ENCODE measurements at regions not wholly inside any gene's neighbourhood (a gene's known extent, or its start where the extent isn't known, plus 50 kb on each side); places are given as distances from the start of the nearest gene placed in this dataset.

DNA sequence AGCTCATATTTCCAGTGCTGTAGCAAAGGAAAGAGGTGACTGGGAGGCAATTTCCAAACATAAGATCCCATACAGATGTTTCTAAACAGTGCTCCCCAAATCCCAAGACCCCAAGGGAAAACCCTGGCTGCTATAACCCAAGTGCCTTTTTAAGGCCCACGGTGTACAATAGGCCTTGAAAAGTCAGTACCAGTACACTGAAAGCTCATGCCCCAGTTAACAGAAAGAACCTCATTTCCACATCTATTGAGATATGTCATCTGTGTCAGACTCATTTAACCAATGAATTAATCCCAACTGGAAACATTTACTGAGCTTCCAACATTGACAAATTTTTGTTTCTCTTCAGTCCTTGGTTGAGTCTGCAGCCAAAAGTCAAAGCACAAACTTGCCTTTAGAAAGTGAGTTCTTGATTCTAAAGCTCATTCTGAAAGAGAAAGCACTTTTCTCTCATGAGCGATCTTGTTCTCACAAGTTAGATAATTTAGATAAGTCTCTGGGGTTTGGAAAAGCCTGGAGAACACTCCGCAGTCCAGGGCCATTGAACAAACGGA is 239.8 kb upstream of the ARHGAP20 start:
- Histone ChIP-seq H3K4me3 (ENCODE audit: low read length in 2 of 2) (no peak overlapping the region), H3K9me3 (ENCODE audit: control insufficient read depth in 2 of 2, low read length in 2 of 2) (no peaks in the 10 kb centered on the region), H3K27me3 (ENCODE audit: control insufficient read depth in 2 of 2, insufficient read depth in 2 of 2, low read length in 2 of 2) (no peaks in the 10 kb centered on the region), H3K4me1 (ENCODE audit: control insufficient read depth in 2 of 2, insufficient read depth in 2 of 2, low read length in 2 of 2) (peaks cover 0 to 3% of the 10 kb centered on the region in 2 donors), H3K36me3 (ENCODE audit: control insufficient read depth in 2 of 2, insufficient read depth in 2 of 2, low read length in 2 of 2) (no peaks in the 10 kb centered on the region), H3K27ac (ENCODE audit: low read depth in 2 of 2, low read length in 2 of 2) (peak overlapping the region in 1 of 2 donors; percentile 29), H3K9ac (ENCODE audit: low read depth in 1 of 2, low read length in 2 of 2) (no peak overlapping the region)

DNA sequence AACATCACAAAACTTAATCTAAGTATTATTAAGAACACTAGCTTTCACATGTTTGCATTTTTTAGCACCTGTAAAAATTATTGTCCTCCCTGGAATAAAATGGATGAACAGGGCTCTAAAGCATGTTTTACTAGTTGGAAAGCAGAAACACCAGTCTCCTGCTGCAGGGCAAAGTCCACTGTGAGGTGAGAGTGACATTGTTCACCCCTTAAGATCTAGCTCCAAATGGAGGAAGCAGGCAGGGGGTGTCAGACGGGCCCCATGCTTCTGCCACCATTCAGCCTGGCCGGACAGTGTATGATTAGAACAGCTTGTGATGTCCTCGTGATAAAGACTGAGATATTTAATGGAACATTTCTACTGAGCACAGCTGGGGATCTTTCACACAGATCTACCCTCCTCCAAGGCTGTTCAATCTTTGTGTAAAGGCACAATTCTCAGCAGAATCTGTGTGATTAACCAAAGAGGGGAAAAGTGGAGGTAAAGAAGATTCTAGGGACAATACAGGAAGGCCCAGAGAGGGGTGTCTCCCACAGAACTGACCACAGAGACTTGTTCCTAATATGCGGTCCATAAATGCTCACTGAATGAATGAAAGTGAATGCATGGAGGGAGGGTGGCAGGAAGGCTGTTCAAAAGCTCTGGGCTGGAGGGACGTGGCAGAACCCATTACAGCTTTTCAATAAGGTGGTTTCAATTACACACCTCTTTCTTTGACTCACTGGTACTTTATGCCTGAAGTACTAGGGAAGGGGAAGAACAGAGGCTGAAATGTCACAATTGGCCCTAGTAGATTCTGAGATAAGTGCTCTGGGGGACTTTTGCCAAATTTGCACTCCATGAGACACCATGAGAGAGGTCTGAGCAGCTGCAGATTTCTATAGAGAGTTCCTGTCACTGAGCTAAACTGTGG is 239.1 kb upstream of the ARHGAP20 start:
- Histone ChIP-seq H3K4me3 (ENCODE audit: low read length in 2 of 2) (no peak overlapping the region), H3K9ac (ENCODE audit: low read depth in 1 of 2, low read length in 2 of 2) (no peak overlapping the region), H3K4me1 (ENCODE audit: control insufficient read depth in 2 of 2, insufficient read depth in 2 of 2, low read length in 2 of 2) (peaks cover 0 to 3% of the 10 kb centered on the region in 2 donors), H3K9me3 (ENCODE audit: control insufficient read depth in 2 of 2, low read length in 2 of 2) (no peaks in the 10 kb centered on the region), H3K27me3 (ENCODE audit: control insufficient read depth in 2 of 2, insufficient read depth in 2 of 2, low read length in 2 of 2) (no peaks in the 10 kb centered on the region), H3K27ac (ENCODE audit: low read depth in 2 of 2, low read length in 2 of 2) (peak overlapping the region in 1 of 2 donors; percentile 4), H3K36me3 (ENCODE audit: control insufficient read depth in 2 of 2, insufficient read depth in 2 of 2, low read length in 2 of 2) (no peaks in the 10 kb centered on the region)

DNA sequence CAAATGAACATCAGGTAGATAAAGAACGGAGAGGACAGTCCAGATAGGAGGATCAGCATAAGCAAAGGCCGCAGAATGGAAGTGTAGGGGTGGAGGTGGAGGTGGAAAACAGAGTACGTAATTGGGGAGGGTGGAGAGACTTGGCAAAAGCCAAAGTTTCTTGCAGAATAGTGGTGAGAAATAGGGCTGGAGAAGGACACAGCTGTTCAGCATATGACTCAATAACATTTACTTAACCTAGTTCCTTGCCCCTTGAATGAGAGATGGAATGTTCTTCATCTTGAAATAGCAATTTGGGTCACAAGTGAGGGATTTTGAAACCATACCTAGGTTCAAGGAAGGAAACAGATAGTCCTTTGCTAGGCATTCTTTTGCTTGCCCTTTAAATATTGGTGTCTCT is 235.9 kb upstream of the ARHGAP20 start:
- Histone ChIP-seq H3K27ac (ENCODE audit: low read depth in 2 of 2, low read length in 2 of 2) (no peak overlapping the region), H3K9ac (ENCODE audit: low read depth in 1 of 2, low read length in 2 of 2) (no peak overlapping the region), H3K4me3 (ENCODE audit: low read length in 2 of 2) (no peak overlapping the region), H3K9me3 (ENCODE audit: control insufficient read depth in 2 of 2, low read length in 2 of 2) (no peaks in the 10 kb centered on the region), H3K4me1 (ENCODE audit: control insufficient read depth in 2 of 2, insufficient read depth in 2 of 2, low read length in 2 of 2) (peaks cover 0 to 3% of the 10 kb centered on the region in 2 donors), H3K36me3 (ENCODE audit: control insufficient read depth in 2 of 2, insufficient read depth in 2 of 2, low read length in 2 of 2) (no peaks in the 10 kb centered on the region), H3K27me3 (ENCODE audit: control insufficient read depth in 2 of 2, insufficient read depth in 2 of 2, low read length in 2 of 2) (no peaks in the 10 kb centered on the region)

DNA sequence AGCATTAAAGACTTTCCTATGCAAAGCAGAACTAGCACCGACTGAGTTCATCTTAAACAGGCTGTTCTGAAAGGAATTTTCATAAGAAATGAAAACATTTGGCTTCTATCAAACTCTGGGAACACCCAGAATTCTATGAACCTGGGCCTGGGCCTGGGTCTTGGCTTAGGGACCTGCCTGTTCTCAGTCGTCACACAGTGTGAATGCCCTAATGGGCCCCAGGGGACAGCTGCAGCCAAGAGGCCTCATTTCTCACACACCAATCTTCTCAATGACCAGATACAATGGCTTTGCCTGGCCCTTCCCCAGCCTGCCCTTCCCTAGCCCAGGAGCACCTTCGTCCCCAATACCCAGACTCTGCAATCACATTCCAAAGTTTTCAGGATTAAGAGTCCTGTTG is 234.9 kb upstream of the ARHGAP20 start:
- Histone ChIP-seq H3K27me3 (ENCODE audit: control insufficient read depth in 2 of 2, insufficient read depth in 2 of 2, low read length in 2 of 2) (no peaks in the 10 kb centered on the region), H3K9me3 (ENCODE audit: control insufficient read depth in 2 of 2, low read length in 2 of 2) (no peaks in the 10 kb centered on the region), H3K36me3 (ENCODE audit: control insufficient read depth in 2 of 2, insufficient read depth in 2 of 2, low read length in 2 of 2) (no peaks in the 10 kb centered on the region), H3K9ac (ENCODE audit: low read depth in 1 of 2, low read length in 2 of 2) (no peak overlapping the region), H3K4me1 (ENCODE audit: control insufficient read depth in 2 of 2, insufficient read depth in 2 of 2, low read length in 2 of 2) (peaks cover 0 to 3% of the 10 kb centered on the region in 2 donors), H3K4me3 (ENCODE audit: low read length in 2 of 2) (no peak overlapping the region), H3K27ac (ENCODE audit: low read depth in 2 of 2, low read length in 2 of 2) (no peak overlapping the region)

DNA sequence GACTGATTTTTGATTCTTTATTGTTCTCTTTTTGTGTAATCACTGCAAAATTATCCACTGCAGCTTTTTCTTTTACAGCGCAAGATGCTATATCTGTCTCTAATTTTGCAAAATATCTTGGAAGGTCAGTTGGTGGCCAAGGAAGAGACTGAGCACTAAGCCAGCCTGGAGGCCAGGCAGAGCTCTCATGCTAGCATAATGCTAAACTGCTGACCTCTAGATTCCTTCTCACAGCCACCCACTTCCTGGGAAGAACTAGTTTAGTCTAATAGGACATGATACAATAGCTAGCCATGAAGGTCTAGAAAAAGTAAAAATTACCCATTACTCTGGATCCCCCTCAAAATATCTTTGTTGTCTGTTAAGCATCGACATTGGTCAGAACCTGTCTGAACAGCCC is 227.2 kb upstream of the ARHGAP20 start:
- Histone ChIP-seq H3K27ac (ENCODE audit: low read depth in 2 of 2, low read length in 2 of 2) (no peak overlapping the region), H3K36me3 (ENCODE audit: control insufficient read depth in 2 of 2, insufficient read depth in 2 of 2, low read length in 2 of 2) (no peaks in the 10 kb centered on the region)

DNA sequence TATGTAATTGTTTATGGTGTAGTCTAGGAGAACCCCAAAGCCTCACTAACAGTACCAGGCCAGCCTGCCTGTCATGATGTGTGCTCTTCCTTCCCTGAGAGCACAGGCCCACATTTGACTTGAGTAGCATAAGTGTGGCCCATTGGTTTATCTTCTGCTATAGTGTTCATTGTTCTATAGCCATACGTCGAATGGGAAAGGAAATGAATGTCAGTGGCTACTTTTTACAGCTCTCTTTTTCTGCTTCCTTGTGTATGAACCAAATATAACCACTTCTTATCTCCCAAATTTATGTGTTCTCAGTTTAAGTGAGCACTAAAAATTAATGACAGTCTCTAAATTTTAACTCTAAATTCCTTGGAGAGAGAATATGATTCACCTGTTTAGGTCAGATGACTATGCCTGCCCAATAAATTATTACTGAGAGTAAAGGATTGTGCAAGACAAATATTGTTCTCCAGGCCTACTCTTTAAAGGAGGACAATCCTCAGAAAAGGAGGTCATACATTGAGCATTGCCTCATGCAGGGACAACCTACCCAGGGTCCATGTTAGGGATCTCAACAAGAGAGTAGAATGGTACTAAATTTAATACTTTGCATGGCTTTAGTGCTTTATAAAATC is 222.9 kb upstream of the ARHGAP20 start:
- Histone ChIP-seq H3K27me3 (ENCODE audit: control insufficient read depth in 2 of 2, insufficient read depth in 2 of 2, low read length in 2 of 2) (no peaks in the 10 kb centered on the region), H3K9ac (ENCODE audit: low read depth in 1 of 2, low read length in 2 of 2) (no peak overlapping the region), H3K4me3 (ENCODE audit: low read length in 2 of 2) (no peak overlapping the region), H3K27ac (ENCODE audit: low read depth in 2 of 2, low read length in 2 of 2) (no peak overlapping the region), H3K9me3 (ENCODE audit: control insufficient read depth in 2 of 2, low read length in 2 of 2) (no peaks in the 10 kb centered on the region), H3K36me3 (ENCODE audit: control insufficient read depth in 2 of 2, insufficient read depth in 2 of 2, low read length in 2 of 2) (no peaks in the 10 kb centered on the region), H3K4me1 (ENCODE audit: control insufficient read depth in 2 of 2, insufficient read depth in 2 of 2, low read length in 2 of 2) (no peaks in the 10 kb centered on the region)

More for the DNA sequence above, 227.2 kb upstream of the ARHGAP20 start:
- Histone ChIP-seq H3K9me3 (ENCODE audit: control insufficient read depth in 2 of 2, low read length in 2 of 2) (no peaks in the 10 kb centered on the region), H3K4me3 (ENCODE audit: low read length in 2 of 2) (no peak overlapping the region), H3K9ac (ENCODE audit: low read depth in 1 of 2, low read length in 2 of 2) (no peak overlapping the region), H3K27me3 (ENCODE audit: control insufficient read depth in 2 of 2, insufficient read depth in 2 of 2, low read length in 2 of 2) (no peaks in the 10 kb centered on the region), H3K4me1 (ENCODE audit: control insufficient read depth in 2 of 2, insufficient read depth in 2 of 2, low read length in 2 of 2) (no peaks in the 10 kb centered on the region)

DNA sequence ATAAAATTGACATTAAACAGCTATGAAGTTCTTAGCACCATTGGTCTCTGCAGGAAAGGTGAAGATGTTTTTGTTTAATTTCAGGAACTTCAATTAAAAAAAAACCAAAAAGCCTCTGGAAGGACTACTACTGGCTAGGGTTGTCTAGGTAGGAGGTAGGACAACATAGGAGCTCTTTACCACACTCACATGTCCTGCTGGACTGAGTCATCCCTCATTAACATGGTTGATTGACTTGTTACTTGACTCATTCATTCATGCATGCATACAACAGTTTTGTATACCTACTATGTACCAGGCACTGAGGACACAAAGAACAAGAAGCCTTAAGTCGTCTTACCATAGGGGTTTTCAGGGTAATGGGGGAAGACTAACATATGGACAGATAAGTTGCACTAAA is 216.9 kb upstream of the ARHGAP20 start:
- Histone ChIP-seq H3K36me3 (ENCODE audit: control insufficient read depth in 2 of 2, insufficient read depth in 2 of 2, low read length in 2 of 2) (no peaks in the 10 kb centered on the region), H3K4me3 (ENCODE audit: low read length in 2 of 2) (no peak overlapping the region), H3K9ac (ENCODE audit: low read depth in 1 of 2, low read length in 2 of 2) (no peak overlapping the region), H3K4me1 (ENCODE audit: control insufficient read depth in 2 of 2, insufficient read depth in 2 of 2, low read length in 2 of 2) (no peaks in the 10 kb centered on the region), H3K27me3 (ENCODE audit: control insufficient read depth in 2 of 2, insufficient read depth in 2 of 2, low read length in 2 of 2) (no peaks in the 10 kb centered on the region), H3K9me3 (ENCODE audit: control insufficient read depth in 2 of 2, low read length in 2 of 2) (no peaks in the 10 kb centered on the region), H3K27ac (ENCODE audit: low read depth in 2 of 2, low read length in 2 of 2) (no peak overlapping the region)

DNA sequence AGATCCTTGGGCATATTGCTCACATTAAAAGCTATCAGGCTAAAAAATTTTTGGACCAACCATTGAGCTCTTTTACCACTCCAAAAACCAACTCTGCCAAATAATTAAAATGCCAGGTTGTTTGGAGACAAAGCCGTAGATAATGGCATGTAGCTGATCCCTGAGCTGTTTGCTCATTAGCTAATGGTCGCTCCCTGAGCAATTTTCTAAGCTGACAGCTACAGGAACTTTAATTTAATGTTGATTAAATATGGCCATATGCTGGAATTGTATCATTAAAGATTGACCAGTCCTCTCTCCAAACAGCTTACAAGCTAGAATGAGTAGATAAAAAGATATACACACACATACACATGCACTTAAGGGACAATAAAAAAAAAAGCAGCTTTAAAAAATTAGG is 216.2 kb upstream of the ARHGAP20 start:
- no peaks in the 10 kb centered on the region for H3K4me1 ChIP-seq (ENCODE audit: control insufficient read depth in 2 of 2, insufficient read depth in 2 of 2, low read length in 2 of 2)
- H3K27ac ChIP-seq (ENCODE audit: low read depth in 2 of 2, low read length in 2 of 2): no peak overlapping the region
- H3K9ac ChIP-seq (ENCODE audit: low read depth in 1 of 2, low read length in 2 of 2): no peak overlapping the region
- no peaks in the 10 kb centered on the region for H3K27me3 ChIP-seq (ENCODE audit: control insufficient read depth in 2 of 2, insufficient read depth in 2 of 2, low read length in 2 of 2)
- no peak overlapping the region for H3K4me3 ChIP-seq (ENCODE audit: low read length in 2 of 2)
- H3K9me3 ChIP-seq (ENCODE audit: control insufficient read depth in 2 of 2, low read length in 2 of 2): no peaks in the 10 kb centered on the region
- no peaks in the 10 kb centered on the region for H3K36me3 ChIP-seq (ENCODE audit: control insufficient read depth in 2 of 2, insufficient read depth in 2 of 2, low read length in 2 of 2)

DNA sequence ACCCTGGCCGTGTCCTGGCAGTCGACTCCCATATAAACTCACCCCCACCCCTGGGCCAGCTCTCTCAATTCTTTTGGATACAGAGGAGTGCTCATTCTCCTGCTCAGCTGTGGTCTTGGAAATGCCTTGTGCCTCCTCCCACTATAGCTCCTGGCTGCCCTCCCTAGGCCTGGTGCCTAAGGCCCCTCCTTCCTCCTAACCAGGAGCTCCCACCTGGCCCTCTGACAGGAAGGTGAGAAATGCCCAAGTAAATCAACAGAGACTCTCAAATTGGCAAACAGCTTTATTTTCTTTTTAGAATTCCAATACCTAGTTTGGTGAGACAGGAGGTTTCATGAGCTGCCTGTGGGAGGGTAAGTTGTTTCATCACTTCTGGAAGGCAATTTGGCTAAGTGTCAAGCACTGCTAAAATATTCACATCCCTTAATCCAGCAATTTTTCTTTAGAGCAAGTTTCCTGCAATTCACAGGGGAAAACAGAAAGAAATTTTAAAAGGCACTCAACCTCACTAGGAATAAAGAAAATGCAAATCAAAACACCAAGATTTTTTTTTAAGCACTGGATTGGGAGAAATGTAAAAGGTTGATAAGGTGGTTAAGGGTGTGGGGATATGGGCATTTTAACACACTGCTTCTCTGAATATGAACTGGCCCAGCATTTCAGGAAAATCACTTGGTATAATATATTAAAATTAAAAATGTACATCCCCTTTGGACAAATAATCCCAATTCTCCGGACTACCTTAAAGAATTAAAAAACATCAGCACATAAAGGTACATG is 209.7 kb upstream of the ARHGAP20 start:
- no peak overlapping the region for H3K27ac ChIP-seq (ENCODE audit: low read depth in 2 of 2, low read length in 2 of 2)

More for the DNA sequence above, 209.7 kb upstream of the ARHGAP20 start:
- Histone ChIP-seq H3K4me1 (ENCODE audit: control insufficient read depth in 2 of 2, insufficient read depth in 2 of 2, low read length in 2 of 2) (no peaks in the 10 kb centered on the region), H3K27me3 (ENCODE audit: control insufficient read depth in 2 of 2, insufficient read depth in 2 of 2, low read length in 2 of 2) (no peaks in the 10 kb centered on the region), H3K4me3 (ENCODE audit: low read length in 2 of 2) (no peak overlapping the region), H3K9ac (ENCODE audit: low read depth in 1 of 2, low read length in 2 of 2) (no peak overlapping the region), H3K36me3 (ENCODE audit: control insufficient read depth in 2 of 2, insufficient read depth in 2 of 2, low read length in 2 of 2) (no peaks in the 10 kb centered on the region), H3K9me3 (ENCODE audit: control insufficient read depth in 2 of 2, low read length in 2 of 2) (no peaks in the 10 kb centered on the region)
